A673 (cell line): ENCODE measurements at regions not wholly inside any gene's neighbourhood (a gene's known extent, or its start where the extent isn't known, plus 50 kb on each side); places are given as distances from the start of the nearest gene placed in this dataset.

ENCODE experiments used
- BruUV-seq: library from RNA; stranded (reverse); fragments of 400-500 nt; replicated peaks from 2 replicates; lab custom pipeline; 2021; lab: Mats Ljungman, UMichigan
- CTCF ChIA-PET: fragments of 300-600 bp; sonication (Branson Sonifier 250); formaldehyde crosslinking; loops from one replicate; lab custom pipeline; 2022; ENCODE audit warnings: antibody characterized with exemption; lab: Charles Lee
- POLR2A ChIA-PET: fragments of 300-600 bp; sonication (Branson Sonifier 250); formaldehyde crosslinking; loops from one replicate; lab custom pipeline; 2022; ENCODE audit warnings: antibody characterized with exemption; ENCODE audit not compliant: low non-redundant PET; lab: Charles Lee
- DNase-seq: peaks from one replicate; pipeline ENCODE4 v3.0.0-alpha.2; 2015; ENCODE audit warnings: low spot score
- H3K27ac ChIP-seq: fragments of 200-600 bp; sonication (generic); 2 replicates; pipeline ENCODE4 v1.5.1; 2016; ENCODE audit warnings: mixed run types, low read depth, mild to moderate bottlenecking, mixed read lengths, antibody characterized with exemption, low read length; ENCODE audit not compliant: poor library complexity, severe bottlenecking
- H3K27me3 ChIP-seq: fragments of 200-600 bp; sonication (generic); replicated peaks from 2 replicates; pipeline ENCODE4 v1.6.1; 2017; ENCODE audit warnings: mixed run types, low read depth, mild to moderate bottlenecking, mixed read lengths, antibody characterized with exemption, low read length; ENCODE audit not compliant: insufficient read depth, poor library complexity
- H3K36me3 ChIP-seq: fragments of 200-600 bp; sonication (generic); 2 replicates; pipeline ENCODE4 v1.6.1; 2016; ENCODE audit warnings: mixed run types, mild to moderate bottlenecking, mixed read lengths, antibody characterized with exemption, low read length; ENCODE audit not compliant: insufficient read depth, poor library complexity, severe bottlenecking
- H3K4me1 ChIP-seq: fragments of 200-600 bp; sonication (generic); 2 replicates; pipeline ENCODE4 v1.6.1; 2017; ENCODE audit warnings: mixed run types, mild to moderate bottlenecking, mixed read lengths, antibody characterized with exemption, low read length; ENCODE audit not compliant: insufficient read depth, poor library complexity, severe bottlenecking
- H3K4me3 ChIP-seq: fragments of 200-600 bp; sonication (generic); 2 replicates; pipeline ENCODE4 v1.5.1; 2016; ENCODE audit warnings: low read depth, mixed run types, mild to moderate bottlenecking, mixed read lengths, low read length; ENCODE audit not compliant: poor library complexity, severe bottlenecking
- H3K9me3 ChIP-seq: fragments of 200-600 bp; sonication (generic); 2 replicates; pipeline ENCODE4 v1.6.1; 2016; ENCODE audit warnings: mixed run types, low read depth, mild to moderate bottlenecking, mixed read lengths, antibody characterized with exemption, low read length; ENCODE audit not compliant: poor library complexity, severe bottlenecking
- EZH2 ChIP-seq: fragments of 200-600 bp; sonication (generic); IDR thresholded peaks from 2 replicates; pipeline ENCODE4 v1.6.1; 2017; ENCODE audit warnings: borderline replicate concordance, low read depth, mild to moderate bottlenecking, mixed read lengths, antibody characterized with exemption, low read length; ENCODE audit not compliant: poor library complexity, severe bottlenecking
- intact Hi-C: fragments of 100-400 bp; cut with micrococcal nuclease; formaldehyde crosslinking; loops from one replicate; pipeline ENCODE4 v1.10.0; 2022; ENCODE audit not compliant: unreplicated experiment
- TF ChIP-seq, protein P1 (sequence below): fragments of 300-800, 200-600 bp; sonication (generic); conservative IDR thresholded peaks from 2 replicates; pipeline ENCODE4 v1.5.1; 2017; ENCODE audit warnings: low read depth, mild to moderate bottlenecking, antibody characterized with exemption, low read length, moderate library complexity, mixed read lengths

DNA sequence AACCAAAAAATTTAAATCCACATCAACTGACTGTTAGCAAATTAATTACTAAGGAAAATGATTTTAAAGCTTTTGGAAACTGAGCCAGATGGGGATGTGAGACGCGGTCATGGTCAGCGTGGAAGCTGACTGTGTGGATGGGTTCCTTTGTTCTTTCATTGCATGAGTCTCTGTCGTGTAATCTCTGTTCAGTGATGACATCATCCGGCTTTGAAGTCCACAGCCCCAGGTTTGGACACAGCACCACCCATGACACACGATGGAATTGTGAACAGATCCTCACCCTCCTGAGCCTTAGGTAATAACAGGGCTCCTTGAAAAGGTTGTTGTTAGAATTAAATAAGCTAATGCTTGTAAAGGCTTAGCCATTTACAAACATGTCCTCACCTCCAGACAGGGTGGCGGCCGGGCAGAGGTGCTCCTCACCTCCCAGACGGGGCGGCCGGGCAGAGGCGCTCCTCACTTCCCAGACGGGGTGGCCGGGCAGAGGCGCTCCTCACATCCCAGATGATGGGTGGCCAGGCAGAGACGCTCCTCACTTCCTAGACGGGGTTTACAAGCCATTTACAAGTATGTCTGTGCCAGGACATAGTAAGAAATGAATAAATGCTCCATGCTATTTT lies 677.3 kb downstream of the TBC1D22A start:
- no TSS peak for BruUV-seq
- POLR2A ChIA-PET, result no interaction called here
- intact Hi-C loops, result no loop called here
- no peaks in the 10 kb centered on the region for H3K36me3 ChIP-seq
- no peak for TF ChIP-seq EZH2
- TF ChIP-seq, protein P1, sequence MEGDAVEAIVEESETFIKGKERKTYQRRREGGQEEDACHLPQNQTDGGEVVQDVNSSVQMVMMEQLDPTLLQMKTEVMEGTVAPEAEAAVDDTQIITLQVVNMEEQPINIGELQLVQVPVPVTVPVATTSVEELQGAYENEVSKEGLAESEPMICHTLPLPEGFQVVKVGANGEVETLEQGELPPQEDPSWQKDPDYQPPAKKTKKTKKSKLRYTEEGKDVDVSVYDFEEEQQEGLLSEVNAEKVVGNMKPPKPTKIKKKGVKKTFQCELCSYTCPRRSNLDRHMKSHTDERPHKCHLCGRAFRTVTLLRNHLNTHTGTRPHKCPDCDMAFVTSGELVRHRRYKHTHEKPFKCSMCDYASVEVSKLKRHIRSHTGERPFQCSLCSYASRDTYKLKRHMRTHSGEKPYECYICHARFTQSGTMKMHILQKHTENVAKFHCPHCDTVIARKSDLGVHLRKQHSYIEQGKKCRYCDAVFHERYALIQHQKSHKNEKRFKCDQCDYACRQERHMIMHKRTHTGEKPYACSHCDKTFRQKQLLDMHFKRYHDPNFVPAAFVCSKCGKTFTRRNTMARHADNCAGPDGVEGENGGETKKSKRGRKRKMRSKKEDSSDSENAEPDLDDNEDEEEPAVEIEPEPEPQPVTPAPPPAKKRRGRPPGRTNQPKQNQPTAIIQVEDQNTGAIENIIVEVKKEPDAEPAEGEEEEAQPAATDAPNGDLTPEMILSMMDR, result no peak
- H3K27ac ChIP-seq, result no peak overlapping the region
- no peak for DNase-seq
- no peak overlapping the region for H3K4me3 ChIP-seq
- CTCF ChIA-PET, result no interaction called here
- no peaks in the 10 kb centered on the region for H3K4me1 ChIP-seq
- no peaks in the 10 kb centered on the region for H3K27me3 ChIP-seq
- H3K9me3 ChIP-seq, result peaks cover 4% of the 10 kb centered on the region

DNA sequence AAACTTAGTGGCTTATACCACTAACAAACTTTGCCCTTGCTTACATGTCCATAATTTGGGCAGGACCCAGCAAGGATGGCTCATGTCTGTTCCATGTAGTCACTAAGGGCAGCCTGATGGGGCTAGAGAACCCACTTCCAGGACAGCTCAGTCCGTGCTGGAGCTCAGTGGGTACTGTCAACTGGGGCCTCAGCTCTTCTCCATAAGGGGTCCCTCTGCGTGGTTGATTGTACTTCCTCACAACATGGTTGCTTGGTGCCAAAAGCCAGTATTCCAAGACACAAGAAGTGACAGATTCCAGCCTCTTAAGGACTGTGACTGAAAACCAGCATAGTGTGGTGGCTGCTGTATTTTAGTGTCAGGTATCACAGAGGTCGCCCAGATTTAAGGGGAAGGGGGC lies 675.2 kb downstream of the TBC1D22A start:
- Histone ChIP-seq H3K9me3 (peaks cover 4% of the 10 kb centered on the region), H3K36me3 (no peaks in the 10 kb centered on the region), H3K4me3 (no peak overlapping the region), H3K4me1 (no peaks in the 10 kb centered on the region), H3K27me3 (no peaks in the 10 kb centered on the region), H3K27ac (no peak overlapping the region)
- intact Hi-C loops, result no loop called here
- DNase-seq, result no peak
- TF ChIP-seq EZH2, result no peak
- TF ChIP-seq, protein P1, result no peak
- BruUV-seq, result no TSS peak
- ChIA-PET POLR2A (no interaction called here), CTCF (no interaction called here)

DNA sequence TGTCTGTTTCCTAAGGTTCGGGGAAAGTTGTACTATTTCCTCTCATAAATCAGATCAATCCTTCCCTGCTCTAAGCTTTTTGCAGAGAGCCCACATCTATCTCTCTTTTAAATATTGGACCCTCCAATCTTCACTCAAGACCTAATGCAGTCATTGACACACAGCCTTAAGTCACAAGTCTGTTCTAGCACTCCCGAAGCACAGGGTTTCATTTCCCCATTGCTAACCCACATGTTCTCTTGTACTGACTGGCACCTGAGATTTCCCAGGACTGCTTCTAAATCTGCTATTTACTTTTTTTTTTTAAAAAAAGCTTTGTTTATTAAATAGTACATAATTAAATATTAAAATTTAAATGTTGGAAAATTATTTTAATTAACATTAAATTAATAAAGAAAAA lies 674.7 kb downstream of the TBC1D22A start:
- intact Hi-C loops, result no loop called here
- Histone ChIP-seq H3K27ac (no peak overlapping the region), H3K36me3 (no peaks in the 10 kb centered on the region), H3K4me3 (no peak overlapping the region), H3K4me1 (no peaks in the 10 kb centered on the region), H3K27me3 (no peaks in the 10 kb centered on the region), H3K9me3 (peaks cover 4% of the 10 kb centered on the region)
- BruUV-seq, result no TSS peak
- ChIA-PET POLR2A (no interaction called here), CTCF (no interaction called here)
- no peak for DNase-seq
- no peak for TF ChIP-seq EZH2
- TF ChIP-seq, protein P1, result no peak
